OCI-LY3 (cell line): ENCODE measurements at regions not wholly inside any gene's neighbourhood (a gene's known extent, or its start where the extent isn't known, plus 50 kb on each side); places are given as distances from the start of the nearest gene placed in this dataset.

Experiments
- H2AFZ ChIP-seq: fragments of 200-600, 300-600 bp; shearing (Covaris generic); 2 replicates; pipeline ENCODE4 v1.6.0; 2014; ENCODE audit warnings: antibody characterized with exemption, low read depth, low read length
- H3K27ac ChIP-seq: fragments of 200-600, 300-600 bp; sonication (generic); 2 replicates; pipeline ENCODE4 v1.5.1; 2014; ENCODE audit warnings: mild to moderate bottlenecking, low read length, moderate library complexity, mixed read lengths
- H3K27me3 ChIP-seq: fragments of 200-600, 300-600 bp; sonication (generic); 2 replicates; pipeline ENCODE4 v1.6.1; 2014; ENCODE audit warnings: low read depth, low read length, mixed read lengths
- H3K36me3 ChIP-seq: fragments of 200-600, 300-600 bp; sonication (generic); replicated peaks from 2 replicates; pipeline ENCODE3; 2014; ENCODE audit warnings: low read depth, low read length, mixed read lengths
- H3K4me1 ChIP-seq: fragments of 300-600, 200-600 bp; sonication (generic); 2 replicates; pipeline ENCODE4 v1.6.1; 2014; ENCODE audit warnings: low read length, mixed read lengths
- H3K4me2 ChIP-seq: fragments of 200-600, 300-600 bp; sonication (generic); 2 replicates; pipeline ENCODE4 v1.6.1; 2014; ENCODE audit warnings: low read length, mixed read lengths
- H3K4me3 ChIP-seq: fragments of 300-600, 200-600 bp; sonication (generic); 2 replicates; pipeline ENCODE4 v1.5.1; 2014; ENCODE audit warnings: antibody characterized with exemption, mild to moderate bottlenecking, low read length, moderate library complexity
- H3K79me2 ChIP-seq: fragments of 300-600, 200-600 bp; shearing (Covaris generic); 2 replicates; pipeline ENCODE4 v1.6.1; 2014; ENCODE audit warnings: mild to moderate bottlenecking, low read length, mixed read lengths
- H3K9ac ChIP-seq: fragments of 300-600, 200-600 bp; shearing (Covaris generic); 2 replicates; pipeline ENCODE4 v1.6.0; 2014; ENCODE audit warnings: mild to moderate bottlenecking, low read length, moderate library complexity
- H3K9me3 ChIP-seq: fragments of 200-600, 300-600 bp; shearing (Covaris generic); 2 replicates; pipeline ENCODE4 v1.6.1; 2014; ENCODE audit warnings: low read length, mixed read lengths; ENCODE audit not compliant: insufficient read depth
- H4K20me1 ChIP-seq: fragments of 200-600, 300-600 bp; sonication (generic); 2 replicates; pipeline ENCODE4 v1.6.1; 2016; ENCODE audit warnings: low read length, mixed read lengths; ENCODE audit not compliant: insufficient read depth
- CTCF ChIP-seq: fragments of 200-600, 300-600 bp; sonication (generic); IDR thresholded peaks from 2 replicates; pipeline ENCODE4 v1.5.1; 2014; ENCODE audit warnings: antibody characterized with exemption, low read length, low read depth
- EZH2phosphoT487 ChIP-seq: fragments of 200-600 bp; shearing (Covaris generic); IDR thresholded peaks from 2 replicates; pipeline ENCODE4 v1.6.1; 2018; ENCODE audit warnings: antibody characterized with exemption, mixed run types, low read depth

GRCh38 chr18:40949114-40949950, 1005.7 kb upstream of the PIK3C3 start:
- H3K9ac ChIP-seq: no peak overlapping the region
- H3K9me3 ChIP-seq: no peaks in the 10 kb centered on the region
- H3K4me2 ChIP-seq: no peak overlapping the region
- no peaks in the 10 kb centered on the region for H3K36me3 ChIP-seq
- 0 out of 2 replicates have a peak overlapping the region, but pooled peaks have one; percentile 12 for H2AFZ ChIP-seq
- no peaks in the 10 kb centered on the region for H3K79me2 ChIP-seq
- H3K4me1 ChIP-seq: no peaks in the 10 kb centered on the region
- no peaks in the 10 kb centered on the region for H3K27me3 ChIP-seq
- H3K27ac ChIP-seq: no peak overlapping the region
- TF ChIP-seq EZH2phosphoT487 (no peak), CTCF (no peak)
- H3K4me3 ChIP-seq: no peak overlapping the region
- no peaks in the 10 kb centered on the region for H4K20me1 ChIP-seq

GRCh38 chr18:40944576-40944975, 1010.5 kb upstream of the PIK3C3 start:
- Histone ChIP-seq H2AFZ (no peak overlapping the region), H3K4me3 (no peak overlapping the region), H3K4me2 (no peak overlapping the region), H3K4me1 (no peaks in the 10 kb centered on the region), H3K27ac (no peak overlapping the region), H4K20me1 (no peaks in the 10 kb centered on the region), H3K9ac (no peak overlapping the region), H3K27me3 (no peaks in the 10 kb centered on the region), H3K79me2 (no peaks in the 10 kb centered on the region), H3K9me3 (no peaks in the 10 kb centered on the region), H3K36me3 (no peaks in the 10 kb centered on the region)
- no peak for TF ChIP-seq EZH2phosphoT487

- no peaks in the 10 kb centered on the region for H3K9me3 ChIP-seq
- H3K4me3 ChIP-seq: no peak overlapping the region
- H4K20me1 ChIP-seq: no peaks in the 10 kb centered on the region
- no peaks in the 10 kb centered on the region for H3K36me3 ChIP-seq
- H3K79me2 ChIP-seq: no peaks in the 10 kb centered on the region
- H3K27me3 ChIP-seq: no peaks in the 10 kb centered on the region
- H3K4me2 ChIP-seq: no peak overlapping the region
- H2AFZ ChIP-seq: no peak overlapping the region
- H3K27ac ChIP-seq: no peak overlapping the region
- H3K4me1 ChIP-seq: no peaks in the 10 kb centered on the region
- H3K9ac ChIP-seq: no peak overlapping the region
- no peak for TF ChIP-seq EZH2phosphoT487
- no peak for TF ChIP-seq CTCF
These were observed 1015.1 kb upstream of the PIK3C3 start for GRCh38 chr18:40939656-40940515.

- Histone ChIP-seq H2AFZ (no peak overlapping the region; the same call in 1 of the 2 replicates), H3K9me3 (no peaks in the 10 kb centered on the region), H3K79me2 (no peaks in the 10 kb centered on the region), H3K27me3 (no peaks in the 10 kb centered on the region), H3K4me2 (no peak overlapping the region), H3K4me3 (no peak overlapping the region), H4K20me1 (no peaks in the 10 kb centered on the region), H3K36me3 (no peaks in the 10 kb centered on the region), H3K27ac (no peak overlapping the region), H3K9ac (no peak overlapping the region), H3K4me1 (no peaks in the 10 kb centered on the region)
- TF ChIP-seq CTCF: no peak
- TF ChIP-seq EZH2phosphoT487: no peak
These were observed 1016.4 kb upstream of the PIK3C3 start for GRCh38 chr18:40938615-40939014.
